Activated CD4-positive, alpha-beta T cell treated with anti-CD3 and anti-CD28 coated beads, Interleukin-2, amount 50 U/mL, for 16 hours (primary cell): ENCODE measurements at regions not wholly inside any gene's neighbourhood (a gene's known extent, or its start where the extent isn't known, plus 50 kb on each side); places are given as distances from the start of the nearest gene placed in this dataset.
A peak's percentile ranks its signal among the peaks of the same experiment; 100 is the strongest.
"Not testable (repeated sequence)": the region's sequence is repeated elsewhere in the genome, so short reads cannot be mapped to it uniquely, and the experiment has no call there.

Experiments
- DNase-seq: peaks from one replicate; pipeline ENCODE4 v3.0.0-alpha.2; 2020

DNA sequence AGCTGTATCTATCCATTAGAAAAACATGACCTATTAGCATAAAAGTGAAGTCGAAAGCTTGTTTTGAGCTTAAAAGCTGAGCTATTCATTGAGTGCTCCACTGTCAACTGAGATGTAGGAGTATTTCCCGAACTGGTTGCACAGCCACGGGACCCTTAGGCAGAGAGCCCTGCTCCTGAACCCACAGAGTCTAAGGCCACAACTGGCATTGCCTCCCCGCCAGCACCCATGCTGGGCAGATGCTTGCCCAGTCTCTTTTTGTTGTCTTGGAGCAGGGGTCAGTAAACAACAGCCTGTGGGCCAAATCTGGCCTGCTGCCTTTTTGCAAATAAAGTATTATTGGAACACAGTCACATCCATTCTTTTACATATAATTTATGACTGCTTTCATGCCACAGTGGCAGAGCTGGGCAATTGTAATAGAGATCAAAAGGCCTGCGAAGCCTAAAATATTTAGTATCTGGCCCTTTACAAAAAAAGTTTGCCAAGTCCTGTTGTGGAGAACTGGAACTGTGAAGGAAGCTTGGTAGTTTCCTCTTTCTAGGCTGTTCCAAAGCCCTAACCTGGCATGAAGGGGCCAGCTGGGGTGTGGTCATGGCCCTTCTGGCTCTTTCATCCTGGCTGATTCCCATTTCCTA, 58.4 kb upstream of the WAPL start:
- no peak for DNase-seq

DNA sequence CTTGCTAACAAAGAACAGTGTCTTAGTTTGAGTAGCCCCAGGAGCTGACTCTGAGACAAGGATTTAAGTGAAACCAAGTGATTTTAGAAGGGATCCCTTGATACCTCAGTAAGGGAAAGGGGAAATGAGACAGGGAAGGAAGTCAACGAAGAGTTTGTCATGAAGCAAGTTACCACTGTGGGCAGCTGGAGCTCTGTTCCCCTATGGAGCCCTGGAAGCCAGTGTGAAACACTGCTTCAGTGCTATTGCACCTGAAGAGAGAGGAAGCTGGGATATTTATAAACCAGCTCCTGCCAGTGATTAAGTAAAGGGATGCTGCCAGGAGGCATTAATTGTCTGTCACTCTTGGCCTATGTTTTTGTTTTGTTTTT, 58.9 kb upstream of the WAPL start:
- DNase-seq = no peak

DNA sequence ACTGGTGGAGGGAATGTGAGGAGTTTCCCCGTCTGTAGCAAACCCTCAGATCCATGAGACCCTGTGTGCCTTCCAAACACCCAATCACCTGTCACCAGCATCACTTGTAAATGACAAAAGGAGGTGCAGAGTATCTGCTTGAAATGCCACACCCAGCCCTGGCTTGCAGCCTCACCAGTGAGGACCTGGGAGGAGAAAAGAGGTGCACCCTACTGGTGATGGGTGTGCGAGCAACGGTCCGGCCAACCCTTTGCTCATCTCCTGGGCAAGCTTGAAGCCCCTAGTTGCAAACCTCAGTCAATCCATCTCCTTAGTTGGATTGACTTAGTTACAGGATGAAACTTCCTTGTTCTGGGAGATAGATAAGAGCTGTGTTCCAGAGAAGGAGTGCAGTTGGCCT, 62.4 kb upstream of the WAPL start:
- no peak for DNase-seq

DNA sequence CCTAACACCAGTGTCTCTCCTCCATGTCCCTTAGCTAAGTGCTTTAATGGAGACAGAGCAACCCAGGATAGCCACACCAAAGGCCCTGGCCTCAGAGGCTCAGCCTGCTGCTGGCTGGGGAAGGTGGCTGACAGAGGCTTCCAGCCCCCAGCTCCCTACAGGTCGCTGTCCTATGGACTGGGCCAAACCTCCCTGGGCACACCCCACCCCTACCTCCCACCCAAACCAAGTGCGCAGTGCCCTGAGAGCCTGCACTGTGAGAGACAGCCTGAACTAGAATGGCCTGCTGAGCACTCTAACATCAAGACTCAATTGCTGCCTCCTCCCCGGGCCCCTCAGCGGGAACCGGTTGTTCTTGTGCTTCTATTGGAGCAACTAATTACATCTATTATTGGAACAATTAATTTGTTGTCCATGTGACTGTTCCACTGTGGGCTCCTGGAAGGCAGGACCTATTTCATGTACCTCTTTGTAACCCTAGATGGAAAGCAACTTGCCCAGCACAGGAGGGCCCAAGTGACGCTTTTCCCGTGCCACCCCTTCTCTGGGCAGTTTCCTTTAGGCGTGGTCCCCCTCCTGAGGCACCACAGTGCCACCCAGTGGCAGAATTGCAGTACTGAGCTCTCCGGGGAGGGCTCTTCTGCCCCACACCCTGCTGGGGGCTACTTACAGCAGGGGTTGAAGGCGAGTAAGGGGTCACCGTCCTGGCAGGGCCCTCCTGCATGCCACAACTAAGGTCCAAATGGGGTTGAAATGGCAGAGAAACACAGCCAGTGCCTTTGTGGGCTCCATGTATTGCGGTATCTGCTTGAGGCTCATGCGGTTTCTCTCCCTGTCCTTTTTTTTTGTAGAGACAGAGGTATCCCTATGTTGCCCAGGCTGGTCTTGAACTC, 63.7 kb upstream of the WAPL start:
- DNase-seq = peak; percentile 75

DNA sequence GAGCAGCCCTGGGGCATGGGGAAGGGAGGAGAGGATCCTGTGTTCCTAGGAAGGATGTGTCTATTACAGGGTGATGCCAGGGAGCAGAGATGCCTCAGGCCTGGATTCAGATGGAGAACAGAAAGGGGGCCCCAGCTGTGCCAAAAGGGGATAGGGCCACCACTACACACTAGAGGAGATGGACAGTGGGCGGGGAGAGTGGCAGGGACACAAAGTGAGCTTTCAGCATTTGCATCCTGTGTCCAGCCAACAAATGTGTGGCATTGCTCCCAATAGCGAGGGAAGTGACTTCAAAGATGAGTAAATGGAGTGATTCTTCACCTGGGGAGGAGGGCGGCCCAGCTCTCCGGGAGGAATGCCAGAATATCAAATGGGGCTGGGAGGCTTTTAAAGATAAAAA, 64.9 kb upstream of the WAPL start:
- no peak for DNase-seq

DNA sequence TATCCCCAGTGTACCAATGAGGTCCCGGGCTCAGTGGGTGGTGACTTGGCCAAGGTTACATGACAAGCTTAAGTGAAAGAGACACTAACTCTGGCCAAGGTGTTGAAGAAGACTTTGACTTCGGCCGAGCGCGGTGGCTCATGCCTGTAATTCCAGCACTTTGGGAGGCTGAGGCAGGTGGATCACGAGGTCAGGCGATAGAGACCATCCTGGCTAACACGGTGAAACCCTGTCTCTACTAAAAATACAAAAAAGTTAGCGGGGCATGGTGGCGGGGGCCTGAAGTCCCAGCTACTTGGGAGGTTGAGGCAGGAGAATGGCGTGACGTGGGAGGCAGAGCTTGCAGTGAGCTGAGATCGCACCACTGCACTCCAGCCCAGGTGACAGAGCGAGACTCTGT, 65.6 kb upstream of the OPN4 start:
- DNase-seq = not testable (repeated sequence)

DNA sequence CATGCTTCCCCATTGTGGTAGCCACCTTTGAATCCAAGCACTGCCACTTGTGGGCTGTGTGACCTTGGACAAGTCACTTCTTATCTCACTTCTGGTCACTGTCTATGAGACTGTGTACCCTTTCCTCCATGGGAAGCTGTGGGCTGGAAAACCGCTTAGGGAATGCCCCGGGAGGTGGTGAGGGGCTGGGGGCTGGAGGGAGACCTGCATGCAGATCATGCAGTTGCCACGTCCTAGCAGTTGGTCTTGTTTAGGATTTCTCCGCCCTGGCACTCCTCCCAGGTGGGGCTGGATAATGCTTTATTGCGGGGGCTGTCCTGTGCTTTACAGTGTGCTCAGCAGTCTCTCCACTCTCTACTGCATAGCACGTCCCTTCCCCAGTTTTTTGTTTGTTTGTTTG, 62.9 kb upstream of the OPN4 start:
- no peak for DNase-seq

DNA sequence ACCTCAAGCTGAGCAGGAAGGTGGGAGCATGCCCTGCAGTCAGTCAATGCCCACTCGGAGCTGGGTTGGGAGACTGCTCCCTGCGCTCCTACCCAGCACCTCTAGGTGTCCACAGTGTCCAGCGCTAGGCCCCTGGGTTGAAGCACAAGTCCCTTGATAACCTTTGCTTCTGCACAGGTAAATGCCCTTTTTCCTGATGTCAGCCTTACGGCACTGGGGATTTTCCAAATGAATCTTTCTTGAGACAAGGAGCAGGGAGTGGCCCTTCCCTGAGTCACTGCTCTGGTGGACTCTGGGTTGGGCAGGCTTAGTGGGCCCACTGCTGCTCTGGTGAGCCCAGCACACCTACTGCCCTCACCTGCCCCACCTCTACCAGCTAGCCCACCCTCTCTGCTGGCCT, 61.9 kb upstream of the OPN4 start:
- no peak for DNase-seq

DNA sequence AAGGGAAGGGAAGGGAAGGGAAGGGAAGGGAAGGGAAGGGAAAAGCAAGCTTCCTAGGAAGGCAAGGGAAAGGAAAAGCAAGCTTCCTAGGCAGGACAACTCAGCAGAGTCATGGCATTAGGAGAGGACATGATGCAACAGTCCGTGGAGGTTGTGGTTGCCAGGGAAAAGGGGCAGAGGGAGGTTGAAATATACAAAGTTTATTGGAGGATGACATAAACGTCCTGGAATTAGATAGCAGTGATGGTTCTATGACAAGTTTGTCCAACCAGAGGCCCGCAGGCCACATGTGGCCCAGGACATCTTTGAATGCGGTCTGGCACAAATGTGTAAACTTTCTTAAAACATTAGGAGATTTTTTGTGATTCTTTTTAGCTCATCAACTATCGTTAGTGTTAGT, 59.8 kb upstream of the OPN4 start:
- no peak for DNase-seq

DNA sequence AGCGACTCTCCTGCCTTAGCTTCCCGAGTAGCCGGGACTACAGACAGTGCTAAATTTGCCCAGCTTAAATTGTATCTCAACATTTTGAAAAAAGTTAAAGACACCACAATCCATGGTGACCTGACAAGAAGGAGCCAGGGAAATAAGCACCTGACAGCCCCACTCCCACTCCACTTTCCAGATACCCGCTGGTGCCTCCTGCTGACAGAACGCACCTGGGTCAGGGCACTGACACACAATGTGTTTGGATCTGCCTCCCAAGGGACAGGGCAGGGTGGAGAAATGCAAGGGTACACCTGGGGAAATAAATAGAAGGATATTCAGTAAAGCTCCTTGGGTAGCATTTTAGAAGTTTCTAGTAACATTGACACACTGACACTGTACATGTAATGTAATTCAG, 58.9 kb upstream of the OPN4 start:
- no peak for DNase-seq

DNA sequence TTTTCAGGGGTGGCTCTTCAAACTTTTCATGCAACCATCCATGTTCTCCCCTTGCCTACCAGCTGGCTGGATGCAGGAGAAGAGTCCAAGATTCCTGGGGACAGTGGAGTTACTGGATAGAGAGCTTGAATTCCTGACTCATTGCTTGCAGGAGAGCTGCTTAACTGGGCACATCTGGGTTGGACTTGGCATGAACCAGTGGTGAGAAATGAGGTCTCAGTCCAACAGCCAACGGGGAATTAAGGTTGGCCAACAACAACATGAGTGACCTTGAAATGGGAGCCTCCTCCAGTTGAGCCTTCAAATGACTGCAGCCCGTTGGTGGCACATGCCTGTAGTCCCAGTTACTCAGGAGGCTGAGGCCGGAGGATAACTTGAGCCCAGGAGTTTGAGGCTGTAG, 58.1 kb upstream of the OPN4 start:
- no peak for DNase-seq

DNA sequence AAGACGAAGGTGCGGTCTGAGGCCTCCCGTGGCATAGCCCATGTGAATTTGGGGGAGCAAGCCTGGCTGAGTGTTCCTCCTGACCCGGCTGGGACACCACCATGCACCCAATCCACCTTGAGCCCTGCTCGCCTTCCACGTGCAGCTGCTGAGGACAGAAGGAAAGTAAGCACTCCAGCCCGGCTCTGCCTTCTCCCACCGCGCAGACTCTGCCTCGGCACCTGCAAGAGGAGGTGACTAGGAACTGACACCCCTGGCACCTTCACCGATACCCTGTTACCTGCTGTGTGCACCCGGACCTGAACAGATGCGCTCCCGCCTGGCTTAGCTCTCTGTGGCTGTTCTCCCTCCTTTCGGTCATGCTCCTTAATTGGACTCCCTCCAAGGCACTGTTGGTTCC, 57.0 kb upstream of the OPN4 start:
- no peak for DNase-seq

DNA sequence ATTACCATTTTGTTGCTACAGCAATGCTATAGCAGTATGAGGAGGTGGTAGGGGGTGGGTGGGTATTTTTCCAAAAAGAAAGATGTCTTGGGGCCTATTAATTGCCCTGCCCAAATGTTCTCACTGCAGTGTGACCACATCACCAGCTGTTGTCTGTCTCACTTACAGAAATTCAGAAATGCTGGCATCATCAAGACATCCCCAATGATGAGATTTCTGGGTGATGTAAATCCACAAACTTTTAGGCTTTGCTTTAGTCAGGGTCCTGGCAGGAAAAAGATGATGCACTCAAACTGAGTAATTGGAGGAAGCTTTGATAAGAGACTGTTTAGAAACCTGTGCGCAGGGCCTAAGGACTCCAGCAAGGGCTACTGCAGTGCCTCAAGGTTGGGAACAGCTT, 56.2 kb upstream of the OPN4 start:
- no peak for DNase-seq

DNA sequence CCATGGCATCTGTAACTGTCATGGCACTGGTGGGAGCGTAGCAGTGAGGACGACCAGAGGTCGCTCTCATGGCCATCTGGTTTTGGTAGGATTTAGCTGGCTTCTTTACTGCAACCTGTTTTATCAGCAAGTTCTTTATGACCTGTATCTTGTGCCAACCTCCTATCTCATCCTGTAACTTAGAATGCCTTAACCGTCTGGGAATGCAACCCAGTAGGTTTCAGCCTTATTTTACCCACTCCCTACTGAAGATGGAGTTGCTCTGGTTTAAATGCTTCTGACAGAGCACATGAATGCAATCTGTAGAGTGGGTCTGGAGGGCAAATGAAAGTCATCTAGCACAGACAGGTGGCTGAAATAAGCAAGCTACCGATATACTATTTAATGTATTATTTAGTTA, 55.3 kb upstream of the OPN4 start:
- DNase-seq = no peak

DNA sequence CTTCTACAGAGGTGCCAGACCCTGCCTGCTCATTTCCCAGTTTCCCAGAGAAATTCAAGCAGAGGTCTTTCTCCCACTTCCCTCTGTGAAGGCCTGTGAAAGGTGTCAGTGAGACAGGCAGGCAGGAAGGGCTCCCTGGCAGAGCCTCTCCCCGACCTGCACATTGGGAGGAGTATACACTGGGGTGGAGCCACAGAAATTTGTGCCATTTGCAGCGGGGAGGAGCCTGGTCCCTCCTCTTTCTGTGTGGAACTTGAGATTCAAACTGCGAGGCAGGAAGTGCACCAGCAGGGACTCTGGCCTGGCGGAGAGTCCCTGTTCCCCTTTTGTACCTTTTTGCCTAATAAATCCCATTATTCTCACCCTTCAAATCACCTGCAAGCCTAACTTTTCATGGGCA, 54.6 kb upstream of the OPN4 start:
- DNase-seq = peak; percentile 3

DNA sequence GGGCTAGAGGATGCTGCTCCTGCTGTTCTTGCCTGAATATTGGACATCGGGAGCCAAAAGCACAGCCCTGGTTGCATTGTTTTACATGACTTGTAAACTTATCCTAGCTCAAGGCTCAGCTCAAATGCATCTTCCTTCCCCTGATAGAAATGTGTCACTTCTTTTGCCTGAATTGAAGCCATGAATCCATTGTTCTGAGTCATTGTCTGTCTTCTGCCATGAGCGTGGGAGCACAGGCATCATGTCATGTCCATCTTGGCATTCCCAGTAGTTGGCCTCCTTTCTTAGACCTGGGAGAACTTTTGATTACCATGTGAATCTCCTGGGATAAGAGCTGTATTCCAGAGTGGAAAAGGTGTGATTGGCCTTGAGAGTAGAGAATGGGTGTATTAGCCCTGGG, 54.1 kb upstream of the OPN4 start:
- DNase-seq = no peak

DNA sequence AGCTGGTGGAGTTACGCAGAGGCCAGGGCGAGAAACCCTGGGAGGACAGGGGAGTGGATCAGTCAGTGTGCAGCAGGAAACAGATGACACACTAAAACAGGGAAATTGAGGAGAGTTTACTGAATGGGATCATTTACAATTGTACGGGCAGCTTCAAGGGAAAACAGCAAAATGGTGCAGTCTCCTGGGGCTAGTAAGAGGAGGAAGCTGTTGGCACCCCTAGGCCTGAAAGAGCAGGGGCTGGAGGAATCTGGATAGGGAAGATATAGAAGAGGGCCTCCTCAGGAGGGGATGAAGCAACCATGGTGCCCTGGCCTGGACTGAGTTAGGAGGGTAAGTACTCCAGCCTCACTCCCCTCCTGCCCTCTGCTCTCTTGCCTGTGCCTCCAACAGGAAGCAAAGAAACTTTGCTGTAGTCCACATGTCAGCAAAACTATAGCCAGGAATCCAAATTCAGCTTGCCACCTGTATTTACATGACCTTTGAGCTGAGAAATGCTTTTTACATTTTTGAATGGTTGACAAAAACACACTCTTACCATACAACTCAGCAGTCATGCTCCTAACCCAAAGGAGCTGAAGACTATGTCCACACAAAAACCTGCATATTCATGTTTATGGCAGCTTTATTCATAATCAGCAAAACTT, 52.3 kb upstream of the OPN4 start:
- DNase-seq = no peak

DNA sequence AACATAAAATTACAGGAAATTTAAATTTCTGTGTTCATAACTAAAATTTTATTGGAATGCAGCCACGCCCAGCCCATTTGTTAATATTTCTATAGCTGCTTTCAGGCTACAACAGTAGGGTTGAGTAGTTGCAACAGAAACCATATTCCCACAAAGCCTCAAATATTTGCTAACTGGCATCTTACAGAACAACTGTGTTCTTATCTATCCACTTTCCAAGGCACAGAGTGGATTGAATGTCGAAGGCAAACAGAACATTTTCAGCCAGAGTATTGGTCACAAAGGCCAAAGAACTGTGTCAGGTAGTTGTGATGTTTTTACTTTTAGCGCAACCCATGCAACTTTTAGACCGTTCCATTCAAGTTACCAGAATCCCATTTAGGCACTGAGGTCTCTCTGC, 51.1 kb upstream of the OPN4 start:
- DNase-seq = no peak
